Astrocyte of the hippocampus (primary cell): ENCODE measurements at regions not wholly inside any gene's neighbourhood (a gene's known extent, or its start where the extent isn't known, plus 50 kb on each side); places are given as distances from the start of the nearest gene placed in this dataset.
"Not testable (repeated sequence)": the region's sequence is repeated elsewhere in the genome, so short reads cannot be mapped to it uniquely, and the experiment has no call there.

Experiments used
- DNase-seq: peaks from one replicate; pipeline ENCODE4 v3.0.0; 2011; ENCODE audit warnings: low read depth, low spot score

- no peak for DNase-seq
Measured at GRCh38 chr9:94188246-94188645, 70.9 kb upstream of the ZNF169 start.

DNA sequence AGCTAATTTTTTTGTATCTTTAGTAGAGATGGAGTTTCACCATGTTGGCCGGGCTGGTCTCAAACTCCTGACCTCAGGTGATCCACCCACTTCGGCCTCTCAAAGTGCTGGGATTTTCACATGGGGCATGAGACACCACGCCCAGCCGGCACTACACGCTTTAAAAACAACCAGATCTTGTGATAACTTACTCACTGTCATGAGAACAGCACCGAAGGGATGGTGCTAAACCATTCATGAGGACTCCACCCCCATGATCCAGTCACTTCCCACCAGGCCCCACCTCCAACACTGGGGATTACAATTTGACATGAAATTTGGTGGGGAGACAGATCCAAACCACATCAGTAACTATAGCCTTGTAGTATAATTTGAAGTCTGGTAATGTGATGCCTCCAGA, 67.4 kb upstream of the ZNF169 start:
- DNase-seq: not testable (repeated sequence)

DNA sequence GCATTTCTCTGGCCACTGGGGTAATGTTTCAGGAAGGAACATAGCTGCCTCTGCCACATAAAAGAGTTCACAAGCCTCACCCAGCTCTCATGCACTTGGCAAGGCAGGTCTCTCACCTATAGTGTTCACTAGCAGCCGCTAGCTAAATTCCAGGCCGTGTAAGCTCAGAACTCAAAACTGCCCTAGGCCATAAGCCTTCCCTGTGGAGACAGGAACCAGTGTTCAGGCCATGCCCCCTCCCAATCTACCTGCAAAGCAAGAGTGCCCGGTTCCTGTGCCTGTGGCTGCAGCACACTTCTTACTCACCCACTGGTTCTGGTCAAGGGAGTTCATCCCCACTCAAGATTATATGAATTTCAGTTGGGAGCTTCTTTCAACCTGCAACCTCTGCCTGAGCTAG, 60.7 kb upstream of the ZNF169 start:
- DNase-seq: no peak

DNA sequence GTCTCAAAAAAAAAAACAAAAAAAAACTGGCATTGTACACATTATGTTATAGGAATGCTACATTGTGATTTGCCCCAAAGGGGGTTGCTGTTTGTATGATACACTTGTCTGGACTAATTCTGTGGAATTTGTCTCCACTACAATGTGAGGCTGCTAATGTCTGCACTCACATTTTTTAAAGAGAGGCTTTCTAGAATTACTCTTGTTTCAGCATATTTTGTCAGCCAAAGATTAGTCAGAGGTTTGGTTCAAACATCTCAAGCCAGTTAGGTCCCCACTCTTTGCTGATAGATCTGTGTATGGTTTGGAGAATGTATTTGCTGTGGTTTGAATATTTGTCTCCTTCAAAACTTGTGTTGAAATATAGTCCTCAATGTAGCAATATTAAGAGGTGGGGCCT, 59.3 kb upstream of the ZNF169 start:
- no peak for DNase-seq

DNA sequence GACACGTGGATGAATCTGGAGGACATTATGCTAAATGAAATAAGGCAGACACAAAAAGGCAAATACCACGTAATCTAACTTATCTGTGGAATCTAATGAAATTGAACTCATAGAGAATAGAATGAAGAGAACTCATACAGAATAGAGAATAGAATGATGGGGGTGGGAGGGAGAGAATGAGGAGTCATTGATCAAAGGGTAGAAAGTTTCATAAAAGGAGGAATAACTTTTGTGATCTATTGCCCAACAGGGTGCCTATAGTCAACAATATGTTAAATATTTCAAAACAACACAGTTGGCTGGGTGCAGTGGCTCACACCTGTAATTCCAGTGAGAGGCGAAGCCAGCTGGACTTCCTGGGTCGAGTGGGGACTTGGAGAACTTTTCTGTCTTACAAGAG, 54.9 kb upstream of the ZNF169 start:
- no peak for DNase-seq

DNA sequence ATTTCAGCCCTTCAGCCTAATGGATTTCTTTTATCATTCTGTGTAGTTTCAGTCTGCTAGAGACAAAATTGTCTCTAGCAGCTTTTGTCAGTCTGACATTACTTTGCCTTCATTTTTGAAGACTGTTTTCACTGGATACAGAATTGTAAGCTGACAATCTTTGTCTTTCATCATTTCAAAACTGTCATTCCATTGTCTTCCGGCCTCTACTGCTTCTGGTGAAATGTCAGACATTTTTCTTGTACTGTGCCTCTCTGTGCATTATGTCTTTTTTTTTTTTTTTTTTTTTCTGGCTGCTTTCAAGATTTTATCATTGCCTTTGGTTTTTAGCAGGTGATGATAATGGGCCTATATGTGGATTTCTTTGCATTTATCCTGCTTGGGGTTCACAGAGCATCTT, 51.3 kb upstream of the ZNF169 start:
- no peak for DNase-seq
